WTC11 (cell line): ENCODE measurements at regions not wholly inside any gene's neighbourhood (a gene's known extent, or its start where the extent isn't known, plus 50 kb on each side); places are given as distances from the start of the nearest gene placed in this dataset.

Source experiments
- ATAC-seq: fragments of 200-7000 bp; cut with Tn5 transposase; 2 replicates; pipeline ENCODE4 v1.10.0; 2021; ENCODE audit warnings: mild to moderate bottlenecking, moderate library complexity
- CTCF ChIA-PET: fragments of 300-600 bp; sonication (Branson Sonifier 250); formaldehyde crosslinking; loops from one replicate; lab custom pipeline; 2021; ENCODE audit warnings: antibody characterized with exemption; lab: Charles Lee
- POLR2A ChIA-PET: fragments of 350-600 bp; sonication (Branson Sonifier 250); formaldehyde crosslinking; loops from one replicate; lab custom pipeline; 2021; ENCODE audit warnings: antibody characterized with exemption; lab: Charles Lee
- DNase-seq: peaks from one replicate; pipeline ENCODE4 v3.0.0; 2021; ENCODE audit warnings: low spot score
- H3K27ac Mint-ChIP-seq: 2 replicates; pipeline ENCODE4 v1.8.0; 2021; ENCODE audit warnings: mixed read lengths
- H3K27me3 Mint-ChIP-seq: 2 replicates; pipeline ENCODE4 v1.8.0; 2021; ENCODE audit warnings: low read depth, mild to moderate bottlenecking, moderate library complexity, mixed read lengths
- H3K36me3 Mint-ChIP-seq: 2 replicates; pipeline ENCODE4 v1.8.0; 2021; ENCODE audit warnings: mixed read lengths
- H3K4me1 Mint-ChIP-seq: 2 replicates; pipeline ENCODE4 v1.8.0; 2022; ENCODE audit warnings: mixed read lengths
- H3K4me3 Mint-ChIP-seq: 2 replicates; pipeline ENCODE4 v1.8.0; 2021; ENCODE audit warnings: mild to moderate bottlenecking, moderate library complexity, mixed read lengths
- H3K9me3 Mint-ChIP-seq: 2 replicates; pipeline ENCODE4 v1.8.0; 2021; ENCODE audit warnings: mixed read lengths
- AR ChIP-seq: fragments of 250-450 bp; sonication (Bioruptor Pico); IDR thresholded peaks from 2 replicates; pipeline ENCODE4 v1.9.0; 2021; ENCODE audit warnings: mild to moderate bottlenecking
- CTCF ChIP-seq: fragments of 200-600 bp; IDR thresholded peaks from 2 replicates; pipeline ENCODE4 v1.8.0; 2022; ENCODE audit warnings: antibody characterized with exemption
- ESRRA ChIP-seq: sonication (generic); formaldehyde crosslinking; IDR thresholded peaks from 2 replicates; pipeline ENCODE4 v1.8.1; 2022; ENCODE audit warnings: mild to moderate bottlenecking, missing genetic modification reagents, borderline replicate concordance
- GRHL2 ChIP-seq: fragments of 250-450 bp; sonication (Bioruptor Pico); IDR thresholded peaks from 2 replicates; pipeline ENCODE4 v1.8.0; 2022; ENCODE audit warnings: mild to moderate bottlenecking, moderate library complexity; ENCODE audit not compliant: insufficient replicate concordance, severe bottlenecking
- GTF2I ChIP-seq: fragments of 250-450 bp; sonication (Bioruptor Pico); conservative IDR thresholded peaks from 2 replicates; pipeline ENCODE4 v1.4.0; 2021; ENCODE audit warnings: mild to moderate bottlenecking
- JUN ChIP-seq: sonication (generic); formaldehyde crosslinking; IDR thresholded peaks from 2 replicates; pipeline ENCODE4 v1.8.0; 2023; ENCODE audit warnings: mild to moderate bottlenecking, missing genetic modification reagents
- NFE2L1 ChIP-seq: sonication (generic); formaldehyde crosslinking; IDR thresholded peaks from 2 replicates; pipeline ENCODE4 v1.8.1; 2023; ENCODE audit warnings: missing genetic modification reagents
- NR3C1 ChIP-seq: sonication (generic); formaldehyde crosslinking; conservative IDR thresholded peaks from 2 replicates; pipeline ENCODE4 v1.8.1; 2023; ENCODE audit warnings: low read depth, mild to moderate bottlenecking, missing genetic modification reagents
- PRRX2 ChIP-seq: fragments of 250-450 bp; sonication (Bioruptor Pico); IDR thresholded peaks from 2 replicates; pipeline ENCODE4 v1.8.0; 2021; ENCODE audit warnings: mild to moderate bottlenecking
- RELA ChIP-seq: sonication (generic); formaldehyde crosslinking; IDR thresholded peaks from 2 replicates; pipeline ENCODE4 v1.8.1; 2022; ENCODE audit warnings: missing genetic modification reagents, mild to moderate bottlenecking, borderline replicate concordance
- RORB ChIP-seq: fragments of 250-450 bp; sonication (Bioruptor Pico); IDR thresholded peaks from 2 replicates; pipeline ENCODE4 v1.9.0; 2021; ENCODE audit warnings: mild to moderate bottlenecking
- SOX15 ChIP-seq: fragments of 250-450 bp; sonication (Bioruptor Pico); IDR thresholded peaks from 2 replicates; pipeline ENCODE4 v1.9.0; 2021; ENCODE audit warnings: mild to moderate bottlenecking
- SP1 ChIP-seq: sonication (generic); formaldehyde crosslinking; conservative IDR thresholded peaks from 2 replicates; pipeline ENCODE4 v1.8.1; 2022; ENCODE audit warnings: missing genetic modification reagents
- STAT6 ChIP-seq: sonication (generic); formaldehyde crosslinking; conservative IDR thresholded peaks from 2 replicates; pipeline ENCODE4 v1.8.1; 2023; ENCODE audit warnings: mild to moderate bottlenecking, low read depth, missing genetic modification reagents, moderate library complexity
- ZBTB43 ChIP-seq: sonication (generic); formaldehyde crosslinking; IDR thresholded peaks from 2 replicates; pipeline ENCODE4 v1.8.1; 2023; ENCODE audit warnings: mild to moderate bottlenecking, missing genetic modification reagents
- ZNF219 ChIP-seq: sonication (generic); formaldehyde crosslinking; IDR thresholded peaks from 2 replicates; pipeline ENCODE4 v1.8.0; 2023; ENCODE audit warnings: missing genetic modification reagents, mild to moderate bottlenecking, borderline replicate concordance
- ZNF232 ChIP-seq: sonication (generic); formaldehyde crosslinking; IDR thresholded peaks from 2 replicates; pipeline ENCODE4 v1.8.0; 2022; ENCODE audit warnings: mild to moderate bottlenecking, missing genetic modification reagents
- ZNF281 ChIP-seq: sonication (generic); formaldehyde crosslinking; IDR thresholded peaks from 2 replicates; pipeline ENCODE4 v1.8.0; 2023; ENCODE audit warnings: mild to moderate bottlenecking, missing genetic modification reagents
- ZNF416 ChIP-seq: fragments of 250-450 bp; sonication (Bioruptor Pico); IDR thresholded peaks from 2 replicates; pipeline ENCODE4 v1.9.0; 2021; ENCODE audit warnings: mild to moderate bottlenecking, inconsistent platforms
- TF ChIP-seq, protein P1 (sequence below): fragments of 250-450 bp; sonication (Bioruptor Pico); IDR thresholded peaks from 2 replicates; pipeline ENCODE4 v1.8.0; 2021; ENCODE audit warnings: mild to moderate bottlenecking
- TF ChIP-seq, protein P2 (sequence below): fragments of 250-450 bp; sonication (Bioruptor Pico); conservative IDR thresholded peaks from 2 replicates; pipeline ENCODE4 v1.9.0; 2021; ENCODE audit warnings: mild to moderate bottlenecking

- Mint-ChIP-seq H3K36me3 (no peaks in the 10 kb centered on the region), H3K9me3 (no peaks in the 10 kb centered on the region), H3K27ac (no peak overlapping the region), H3K4me1 (peaks cover 9% of the 10 kb centered on the region), H3K27me3 (no peaks in the 10 kb centered on the region), H3K4me3 (no peak overlapping the region)
- POLR2A ChIA-PET, result no interaction called here
- CTCF ChIA-PET, result interaction anchor here (1.2 kb wide), 1 partner anchor 145 kb away, joined by 5 read pairs; no protein-coding TSS in a partner anchor
- TF ChIP-seq, protein P1, sequence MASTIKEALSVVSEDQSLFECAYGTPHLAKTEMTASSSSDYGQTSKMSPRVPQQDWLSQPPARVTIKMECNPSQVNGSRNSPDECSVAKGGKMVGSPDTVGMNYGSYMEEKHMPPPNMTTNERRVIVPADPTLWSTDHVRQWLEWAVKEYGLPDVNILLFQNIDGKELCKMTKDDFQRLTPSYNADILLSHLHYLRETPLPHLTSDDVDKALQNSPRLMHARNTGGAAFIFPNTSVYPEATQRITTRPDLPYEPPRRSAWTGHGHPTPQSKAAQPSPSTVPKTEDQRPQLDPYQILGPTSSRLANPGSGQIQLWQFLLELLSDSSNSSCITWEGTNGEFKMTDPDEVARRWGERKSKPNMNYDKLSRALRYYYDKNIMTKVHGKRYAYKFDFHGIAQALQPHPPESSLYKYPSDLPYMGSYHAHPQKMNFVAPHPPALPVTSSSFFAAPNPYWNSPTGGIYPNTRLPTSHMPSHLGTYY (CRISPR knock-in tag), result no peak
- TF ChIP-seq ZNF416 (CRISPR knock-in tag), result no peak
- TF ChIP-seq RELA (CRISPR knock-in tag), result no peak
- no peak for TF ChIP-seq CTCF
- no peak for TF ChIP-seq SP1 (CRISPR knock-in tag)
- TF ChIP-seq ZBTB43 (CRISPR knock-in tag), result no peak
- TF ChIP-seq SOX15 (CRISPR knock-in tag), result no peak
- TF ChIP-seq, protein P2, sequence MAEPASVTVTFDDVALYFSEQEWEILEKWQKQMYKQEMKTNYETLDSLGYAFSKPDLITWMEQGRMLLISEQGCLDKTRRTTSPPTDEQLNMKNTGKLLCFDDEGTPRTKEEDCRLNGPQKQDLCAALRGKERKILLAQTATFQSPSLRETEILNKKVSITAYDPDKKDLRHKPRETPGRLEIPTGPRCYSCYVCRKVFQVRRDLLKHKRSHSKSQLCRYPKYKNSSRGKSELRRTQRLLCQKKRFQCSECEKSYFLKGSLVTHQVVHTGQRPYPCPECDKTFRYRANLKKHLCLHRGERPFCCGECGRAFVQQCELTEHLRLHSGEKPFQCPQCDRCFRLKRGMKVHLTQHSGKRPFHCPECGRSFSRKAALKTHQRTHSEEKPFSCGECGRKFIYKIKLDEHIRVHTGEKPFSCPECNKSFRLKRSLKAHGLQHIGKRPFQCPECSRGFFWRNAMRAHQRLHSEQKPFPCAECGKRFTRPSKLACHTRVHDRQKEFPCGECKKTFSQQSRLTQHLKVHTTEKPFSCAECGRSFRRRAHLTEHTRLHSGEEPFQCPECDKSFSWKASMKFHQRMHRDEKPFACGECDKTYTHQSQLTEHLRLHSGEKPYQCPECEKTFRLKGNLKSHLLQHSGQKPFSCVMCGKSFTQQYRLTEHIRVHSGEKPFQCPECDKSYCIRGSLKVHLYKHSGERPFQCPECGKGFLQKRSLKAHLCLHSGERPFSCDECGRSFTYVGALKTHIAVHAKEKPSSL (CRISPR knock-in tag), result no peak
- no peak for TF ChIP-seq ZNF219 (CRISPR knock-in tag)
- no peak for TF ChIP-seq NR3C1 (CRISPR knock-in tag)
- TF ChIP-seq JUN (CRISPR knock-in tag), result no peak
- TF ChIP-seq STAT6 (CRISPR knock-in tag), result no peak
- TF ChIP-seq GRHL2 (CRISPR knock-in tag), result no peak
- no peak for DNase-seq
- ATAC-seq, result no peak
Measured at GRCh38 chr2:8548065-8548618, 133.7 kb upstream of the ID2 start.

GRCh38 chr2:8548619-8549150 lies 133.2 kb upstream of the ID2 start:
- Mint-ChIP-seq H3K9me3 (no peaks in the 10 kb centered on the region), H3K27ac (no peak overlapping the region)
- no peak for ATAC-seq
- TF ChIP-seq GTF2I (CRISPR knock-in tag), result no peak
- no peak for TF ChIP-seq ESRRA (CRISPR knock-in tag)
- no peak for TF ChIP-seq RORB (CRISPR knock-in tag)
- TF ChIP-seq AR (CRISPR knock-in tag), result no peak
- no peak for TF ChIP-seq ZNF232
- no peak for TF ChIP-seq PRRX2 (CRISPR knock-in tag)
- TF ChIP-seq ZNF281 (CRISPR knock-in tag), result no peak
- TF ChIP-seq NFE2L1 (CRISPR knock-in tag), result no peak

More at GRCh38 chr2:8548619-8549150, 133.2 kb upstream of the ID2 start:
- H3K4me3 Mint-ChIP-seq, result no peak overlapping the region
- DNase-seq, result no peak
- peaks cover 9% of the 10 kb centered on the region for H3K4me1 Mint-ChIP-seq
- ChIA-PET POLR2A (no interaction called here), CTCF (interaction anchor here (0.7 to 1.2 kb wide), 2 partner anchors 101 to 145 kb away, joined by 3 to 5 read pairs; no protein-coding TSS in a partner anchor)
- no peaks in the 10 kb centered on the region for H3K36me3 Mint-ChIP-seq
- H3K27me3 Mint-ChIP-seq, result no peaks in the 10 kb centered on the region
